ENCODE measurements at regions not wholly inside any gene's neighbourhood (a gene's known extent, or its start where the extent isn't known, plus 50 kb on each side); places are given as distances from the start of the nearest gene placed in this dataset.

DNA sequence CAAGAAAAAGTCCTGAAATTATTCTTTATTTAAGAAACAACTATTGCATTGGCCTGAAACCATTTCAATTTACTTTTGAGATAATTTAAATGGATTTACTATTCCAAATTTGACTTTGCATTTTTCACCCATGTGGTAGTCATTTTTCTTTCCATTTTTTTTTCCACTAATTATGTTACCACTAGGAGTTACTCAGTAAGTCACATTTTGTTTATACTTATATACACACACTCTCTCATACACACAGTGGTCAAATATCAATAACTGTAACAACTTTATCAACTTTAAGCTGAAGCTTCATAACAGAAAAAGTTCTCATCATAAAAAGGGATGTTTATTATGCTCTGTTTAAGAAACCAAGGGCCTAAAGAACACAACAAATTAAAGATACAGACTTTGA is 222.8 kb downstream of the SIPA1L2 start (continued):
- TF ChIP-seq, protein P1, sequence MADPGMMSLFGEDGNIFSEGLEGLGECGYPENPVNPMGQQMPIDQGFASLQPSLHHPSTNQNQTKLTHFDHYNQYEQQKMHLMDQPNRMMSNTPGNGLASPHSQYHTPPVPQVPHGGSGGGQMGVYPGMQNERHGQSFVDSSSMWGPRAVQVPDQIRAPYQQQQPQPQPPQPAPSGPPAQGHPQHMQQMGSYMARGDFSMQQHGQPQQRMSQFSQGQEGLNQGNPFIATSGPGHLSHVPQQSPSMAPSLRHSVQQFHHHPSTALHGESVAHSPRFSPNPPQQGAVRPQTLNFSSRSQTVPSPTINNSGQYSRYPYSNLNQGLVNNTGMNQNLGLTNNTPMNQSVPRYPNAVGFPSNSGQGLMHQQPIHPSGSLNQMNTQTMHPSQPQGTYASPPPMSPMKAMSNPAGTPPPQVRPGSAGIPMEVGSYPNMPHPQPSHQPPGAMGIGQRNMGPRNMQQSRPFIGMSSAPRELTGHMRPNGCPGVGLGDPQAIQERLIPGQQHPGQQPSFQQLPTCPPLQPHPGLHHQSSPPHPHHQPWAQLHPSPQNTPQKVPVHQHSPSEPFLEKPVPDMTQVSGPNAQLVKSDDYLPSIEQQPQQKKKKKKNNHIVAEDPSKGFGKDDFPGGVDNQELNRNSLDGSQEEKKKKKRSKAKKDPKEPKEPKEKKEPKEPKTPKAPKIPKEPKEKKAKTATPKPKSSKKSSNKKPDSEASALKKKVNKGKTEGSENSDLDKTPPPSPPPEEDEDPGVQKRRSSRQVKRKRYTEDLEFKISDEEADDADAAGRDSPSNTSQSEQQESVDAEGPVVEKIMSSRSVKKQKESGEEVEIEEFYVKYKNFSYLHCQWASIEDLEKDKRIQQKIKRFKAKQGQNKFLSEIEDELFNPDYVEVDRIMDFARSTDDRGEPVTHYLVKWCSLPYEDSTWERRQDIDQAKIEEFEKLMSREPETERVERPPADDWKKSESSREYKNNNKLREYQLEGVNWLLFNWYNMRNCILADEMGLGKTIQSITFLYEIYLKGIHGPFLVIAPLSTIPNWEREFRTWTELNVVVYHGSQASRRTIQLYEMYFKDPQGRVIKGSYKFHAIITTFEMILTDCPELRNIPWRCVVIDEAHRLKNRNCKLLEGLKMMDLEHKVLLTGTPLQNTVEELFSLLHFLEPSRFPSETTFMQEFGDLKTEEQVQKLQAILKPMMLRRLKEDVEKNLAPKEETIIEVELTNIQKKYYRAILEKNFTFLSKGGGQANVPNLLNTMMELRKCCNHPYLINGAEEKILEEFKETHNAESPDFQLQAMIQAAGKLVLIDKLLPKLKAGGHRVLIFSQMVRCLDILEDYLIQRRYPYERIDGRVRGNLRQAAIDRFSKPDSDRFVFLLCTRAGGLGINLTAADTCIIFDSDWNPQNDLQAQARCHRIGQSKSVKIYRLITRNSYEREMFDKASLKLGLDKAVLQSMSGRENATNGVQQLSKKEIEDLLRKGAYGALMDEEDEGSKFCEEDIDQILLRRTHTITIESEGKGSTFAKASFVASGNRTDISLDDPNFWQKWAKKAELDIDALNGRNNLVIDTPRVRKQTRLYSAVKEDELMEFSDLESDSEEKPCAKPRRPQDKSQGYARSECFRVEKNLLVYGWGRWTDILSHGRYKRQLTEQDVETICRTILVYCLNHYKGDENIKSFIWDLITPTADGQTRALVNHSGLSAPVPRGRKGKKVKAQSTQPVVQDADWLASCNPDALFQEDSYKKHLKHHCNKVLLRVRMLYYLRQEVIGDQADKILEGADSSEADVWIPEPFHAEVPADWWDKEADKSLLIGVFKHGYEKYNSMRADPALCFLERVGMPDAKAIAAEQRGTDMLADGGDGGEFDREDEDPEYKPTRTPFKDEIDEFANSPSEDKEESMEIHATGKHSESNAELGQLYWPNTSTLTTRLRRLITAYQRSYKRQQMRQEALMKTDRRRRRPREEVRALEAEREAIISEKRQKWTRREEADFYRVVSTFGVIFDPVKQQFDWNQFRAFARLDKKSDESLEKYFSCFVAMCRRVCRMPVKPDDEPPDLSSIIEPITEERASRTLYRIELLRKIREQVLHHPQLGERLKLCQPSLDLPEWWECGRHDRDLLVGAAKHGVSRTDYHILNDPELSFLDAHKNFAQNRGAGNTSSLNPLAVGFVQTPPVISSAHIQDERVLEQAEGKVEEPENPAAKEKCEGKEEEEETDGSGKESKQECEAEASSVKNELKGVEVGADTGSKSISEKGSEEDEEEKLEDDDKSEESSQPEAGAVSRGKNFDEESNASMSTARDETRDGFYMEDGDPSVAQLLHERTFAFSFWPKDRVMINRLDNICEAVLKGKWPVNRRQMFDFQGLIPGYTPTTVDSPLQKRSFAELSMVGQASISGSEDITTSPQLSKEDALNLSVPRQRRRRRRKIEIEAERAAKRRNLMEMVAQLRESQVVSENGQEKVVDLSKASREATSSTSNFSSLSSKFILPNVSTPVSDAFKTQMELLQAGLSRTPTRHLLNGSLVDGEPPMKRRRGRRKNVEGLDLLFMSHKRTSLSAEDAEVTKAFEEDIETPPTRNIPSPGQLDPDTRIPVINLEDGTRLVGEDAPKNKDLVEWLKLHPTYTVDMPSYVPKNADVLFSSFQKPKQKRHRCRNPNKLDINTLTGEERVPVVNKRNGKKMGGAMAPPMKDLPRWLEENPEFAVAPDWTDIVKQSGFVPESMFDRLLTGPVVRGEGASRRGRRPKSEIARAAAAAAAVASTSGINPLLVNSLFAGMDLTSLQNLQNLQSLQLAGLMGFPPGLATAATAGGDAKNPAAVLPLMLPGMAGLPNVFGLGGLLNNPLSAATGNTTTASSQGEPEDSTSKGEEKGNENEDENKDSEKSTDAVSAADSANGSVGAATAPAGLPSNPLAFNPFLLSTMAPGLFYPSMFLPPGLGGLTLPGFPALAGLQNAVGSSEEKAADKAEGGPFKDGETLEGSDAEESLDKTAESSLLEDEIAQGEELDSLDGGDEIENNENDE (IDR thresholded peaks at IDR 0.05; ENCODE audit: insufficient replicate concordance, low read length) = no peak
- TF ChIP-seq RAD21 (IDR thresholded peaks at IDR 0.05 in 1 of 2, conservative IDR thresholded peaks at IDR 0.05 in 1 of 2; ENCODE audit: low read depth in 2 of 2, low read length in 2 of 2) = no peak
- TF ChIP-seq TBP (IDR thresholded peaks at IDR 0.05; ENCODE audit: low read depth, low read length) = no peak
- no peak for TF ChIP-seq KDM5A (IDR thresholded peaks at IDR 0.05; ENCODE audit: low read length)
- TF ChIP-seq TAF1 (IDR thresholded peaks at IDR 0.05; ENCODE audit: low read depth, low read length) = no peak

All from H1 (cell line).